Activated CD8-positive, alpha-beta memory T cell treated with anti-CD3 and anti-CD28 coated beads, Interleukin-2, amount 50 U/mL, for 1 hour (primary cell): ENCODE measurements at regions not wholly inside any gene's neighbourhood (a gene's known extent, or its start where the extent isn't known, plus 50 kb on each side); places are given as distances from the start of the nearest gene placed in this dataset.

Experiments used
- DNase-seq: peaks from one replicate; pipeline ENCODE4 v3.0.0-alpha.2; 2020; ENCODE audit errors: extremely low read depth

DNA sequence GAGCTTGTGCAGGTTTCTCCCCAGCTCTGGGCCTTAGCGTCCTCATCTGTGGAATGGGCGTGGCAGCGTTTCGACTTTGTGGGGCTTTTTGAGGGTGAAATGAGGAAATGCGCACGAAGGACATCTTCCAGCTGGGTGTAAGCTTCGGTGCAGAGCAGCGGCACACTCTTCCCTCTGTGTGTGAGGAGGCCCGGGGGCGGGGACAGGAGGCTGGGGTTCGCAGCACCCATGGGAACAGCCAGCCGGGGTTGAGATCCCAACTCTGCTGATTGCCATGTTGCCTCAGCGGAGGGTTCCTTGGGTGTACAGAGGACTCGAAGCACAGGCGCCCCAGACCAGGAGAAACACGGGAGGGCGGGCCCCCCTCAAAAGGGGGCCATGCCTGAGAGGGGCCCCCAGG is 265.6 kb downstream of the NSG2 start:
- no peak for DNase-seq

- no peak for DNase-seq
Measured at GRCh38 chr5:174311531-174312269, 266.2 kb downstream of the NSG2 start.

- no peak for DNase-seq
Measured at GRCh38 chr5:174312270-174312617, 266.7 kb downstream of the NSG2 start.

DNA sequence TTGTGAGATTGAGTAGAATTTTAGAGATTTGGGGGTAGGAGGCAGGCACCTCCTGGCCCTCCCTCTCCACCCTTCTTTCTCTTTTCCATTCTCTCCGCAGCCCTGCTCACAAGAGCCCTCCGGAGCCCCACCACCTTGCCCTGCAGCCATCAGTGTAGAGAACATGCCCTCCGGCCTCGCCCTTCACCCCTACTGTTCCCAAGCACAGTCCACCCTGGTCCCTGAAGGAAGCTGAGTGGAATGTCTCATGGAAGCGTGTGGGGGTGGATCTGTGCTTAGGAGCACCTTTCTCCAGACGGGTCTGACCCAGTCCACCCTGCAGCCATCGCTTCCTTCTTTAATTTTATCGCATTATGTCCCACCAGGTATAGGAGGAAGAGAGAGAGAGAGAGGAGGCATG is 267.1 kb downstream of the NSG2 start:
- no peak for DNase-seq

DNA sequence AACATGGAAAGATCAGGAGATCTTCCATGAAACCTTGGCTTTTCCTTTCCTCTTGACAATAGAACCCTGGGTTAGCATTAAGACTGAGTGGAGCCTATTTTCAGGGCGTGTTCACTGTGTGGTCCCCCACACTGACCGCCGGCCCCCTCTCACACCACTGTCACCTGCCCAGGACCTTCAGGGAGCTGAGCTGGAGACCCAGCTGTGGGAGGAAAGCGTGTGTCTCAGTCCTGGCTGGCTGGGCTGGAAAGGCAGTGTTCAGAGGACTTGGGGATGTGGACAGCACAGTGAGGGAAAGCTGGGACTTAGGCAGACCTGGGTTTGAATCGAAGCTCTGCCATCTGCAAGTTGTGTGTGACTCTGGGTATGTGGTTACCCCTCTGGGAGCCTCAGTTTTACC is 268.1 kb downstream of the NSG2 start:
- no peak for DNase-seq

GRCh38 chr5:174314261-174314660 is 268.8 kb downstream of the NSG2 start:
- DNase-seq: no peak

GRCh38 chr5:174315471-174315870 is 270.0 kb downstream of the NSG2 start:
- no peak for DNase-seq

DNA sequence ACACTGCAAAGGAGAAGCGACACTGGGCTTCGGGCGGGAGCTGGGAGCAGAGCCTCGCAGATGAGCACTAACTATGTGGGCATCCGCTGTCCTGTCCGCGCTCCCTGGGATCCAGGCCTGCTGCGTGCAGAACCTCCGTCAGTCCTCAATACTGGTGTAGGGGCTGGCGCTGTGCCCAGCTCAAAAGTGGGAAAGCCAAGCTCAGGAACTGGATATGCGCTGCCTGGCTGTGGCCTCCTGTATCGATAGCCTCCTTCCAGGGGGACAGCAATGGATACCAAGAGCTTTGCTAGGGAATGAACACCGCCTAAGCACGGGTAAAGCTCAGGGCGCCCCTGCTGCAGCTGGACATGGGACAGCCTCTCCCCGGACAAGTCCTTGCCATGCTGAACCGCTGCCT is 270.4 kb downstream of the NSG2 start:
- no peak for DNase-seq

- DNase-seq: no peak
Measured at GRCh38 chr5:174316326-174316725, 270.8 kb downstream of the NSG2 start.

GRCh38 chr5:174317256-174317894 is 271.9 kb downstream of the NSG2 start:
- no peak for DNase-seq

GRCh38 chr5:174318578-174318977 is 273.1 kb downstream of the NSG2 start:
- no peak for DNase-seq

GRCh38 chr5:174319551-174319950 is 274.0 kb downstream of the NSG2 start:
- no peak for DNase-seq

- no peak for DNase-seq
Measured at GRCh38 chr5:174320051-174320450, 274.5 kb downstream of the NSG2 start.

- no peak for DNase-seq
Measured at GRCh38 chr5:174323878-174324281, 278.4 kb downstream of the NSG2 start.

GRCh38 chr5:174324680-174325079 is 279.2 kb downstream of the NSG2 start:
- no peak for DNase-seq

DNA sequence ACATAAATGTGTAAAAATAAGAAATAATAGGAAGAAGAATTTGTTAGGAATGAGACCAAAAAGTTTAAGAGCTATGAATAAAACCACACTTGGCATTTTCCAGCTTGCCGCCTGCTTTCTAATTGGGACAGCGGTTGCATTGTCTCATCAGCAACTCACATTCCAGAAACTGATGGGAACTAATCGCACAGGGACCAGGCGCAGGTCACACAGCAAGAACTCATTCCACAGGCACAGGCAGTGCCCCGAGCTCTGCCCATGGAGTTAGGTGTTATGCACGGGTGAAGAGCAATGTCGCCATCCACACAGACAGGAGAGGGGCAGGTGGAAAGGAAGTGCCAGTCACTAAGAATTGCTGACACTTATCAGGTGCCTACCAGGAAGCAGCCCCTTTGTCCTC is 279.9 kb downstream of the NSG2 start:
- DNase-seq: no peak

- no peak for DNase-seq
Measured at GRCh38 chr5:174325961-174326360, 280.5 kb downstream of the NSG2 start.

DNA sequence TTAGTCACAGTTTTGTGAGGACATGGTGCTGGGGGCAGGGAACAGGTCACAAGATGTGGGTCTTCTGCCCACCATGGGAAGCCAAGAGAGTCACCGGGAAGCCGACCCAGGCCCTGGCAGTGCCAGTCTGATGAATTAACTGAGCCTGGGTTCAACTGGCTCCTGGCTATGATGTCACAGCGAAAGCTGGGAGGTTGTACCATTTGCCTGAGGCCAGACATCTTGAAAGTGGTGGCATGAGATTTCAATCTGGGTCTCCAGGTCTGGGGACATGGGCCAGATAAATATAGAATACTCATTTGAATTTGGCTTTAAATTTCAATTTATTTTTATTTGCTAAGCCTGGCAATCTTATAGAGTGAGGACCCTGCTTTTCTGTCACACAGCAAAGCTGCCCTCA is 280.9 kb downstream of the NSG2 start:
- no peak for DNase-seq

- DNase-seq: no peak
Measured at GRCh38 chr5:174327317-174327864, 281.9 kb downstream of the NSG2 start.

GRCh38 chr5:174327896-174328295 is 282.4 kb downstream of the NSG2 start:
- DNase-seq: no peak

DNA sequence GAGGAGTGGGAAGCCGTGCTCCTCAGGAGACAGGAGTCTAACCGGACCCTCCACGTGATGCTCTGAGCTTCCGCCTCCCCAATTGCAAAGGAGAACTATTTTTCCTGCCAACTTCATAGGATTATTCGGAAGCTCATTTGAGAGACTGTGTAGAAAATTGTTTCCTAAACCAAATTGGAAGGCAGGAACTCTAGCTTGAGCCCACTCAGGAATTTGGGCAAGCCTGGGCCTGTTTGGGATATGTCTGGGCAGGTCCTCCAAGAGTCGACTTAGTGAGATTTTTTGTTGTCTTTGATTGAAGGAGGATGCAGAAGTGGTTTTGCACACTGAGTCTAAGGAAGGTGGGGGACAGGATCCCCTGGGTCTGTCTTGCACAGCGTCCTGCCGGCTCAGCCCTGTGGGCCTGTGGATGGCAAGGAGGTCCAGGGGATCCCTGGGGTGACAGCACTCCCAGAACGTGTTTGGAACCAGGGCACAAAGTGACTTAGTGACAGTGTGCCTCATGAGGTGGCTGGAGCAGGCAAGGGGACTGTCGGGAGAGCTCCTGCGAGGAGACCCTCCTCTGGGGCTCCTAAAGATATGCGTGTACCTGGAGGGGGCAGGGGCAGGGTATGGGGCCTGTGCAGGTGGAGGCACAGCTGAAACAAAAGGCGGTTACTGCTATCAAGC is 283.3 kb downstream of the NSG2 start:
- DNase-seq: no peak

GRCh38 chr5:174329738-174330137 is 284.2 kb downstream of the NSG2 start:
- no peak for DNase-seq
